NT2/D1 (cell line): ENCODE measurements at regions not wholly inside any gene's neighbourhood (a gene's known extent, or its start where the extent isn't known, plus 50 kb on each side); places are given as distances from the start of the nearest gene placed in this dataset.

ENCODE experiments used
- SUZ12 ChIP-seq: IDR thresholded peaks from 2 replicates; pipeline ENCODE4 v1.6.1; 2011; ENCODE audit not compliant: insufficient read length, insufficient read depth; ENCODE audit errors: extremely low read depth
- YY1 ChIP-seq: IDR thresholded peaks from 2 replicates; pipeline ENCODE4 v1.6.1; 2011; ENCODE audit not compliant: insufficient read length, insufficient read depth
- ZNF274 ChIP-seq: IDR thresholded peaks from 2 replicates; pipeline ENCODE4 v1.6.1; 2011; ENCODE audit warnings: mild to moderate bottlenecking, low read depth, low read length

GRCh38 chr6:113137426-113137825, 719.7 kb upstream of the MARCKS start:
- no peak for TF ChIP-seq SUZ12
- TF ChIP-seq ZNF274: no peak
- TF ChIP-seq YY1: no peak
